ENCODE measurements at regions not wholly inside any gene's neighbourhood (a gene's known extent, or its start where the extent isn't known, plus 50 kb on each side); places are given as distances from the start of the nearest gene placed in this dataset.

- Histone ChIP-seq H3K9me3 (peaks cover 0 to 9% (median 0%) of the 10 kb centered on the region in 3 donors), H3K4me1 (no peaks in the 10 kb centered on the region), H3K36me3 (no peaks in the 10 kb centered on the region), H3K27me3 (no peaks in the 10 kb centered on the region), H3K4me3 (no peak overlapping the region), H3K27ac (no peak overlapping the region)
- TF ChIP-seq POLR2A (IDR thresholded peaks at IDR 0.05) (no peak), CTCF (IDR thresholded peaks at IDR 0.05) (no peak)
- intact Hi-C loops (cut with DNase I) = no loop called here
- 73 to 78% methylated on average over 8 to 12 of the region's 12 CpGs for WGBS, 2 donors
- DNase-seq = no peak
Observed at GRCh38 chr13:90613076-90613795, 734.3 kb upstream of the MIR17HG start.

- H3K4me1 ChIP-seq = no peaks in the 10 kb centered on the region
- no peaks in the 10 kb centered on the region for H3K36me3 ChIP-seq
- intact Hi-C loops (cut with DNase I) = no loop called here
- no peak overlapping the region for H3K4me3 ChIP-seq
- TF ChIP-seq CTCF (IDR thresholded peaks at IDR 0.05) (no peak), POLR2A (IDR thresholded peaks at IDR 0.05) (no peak)
- no peaks in the 10 kb centered on the region for H3K27me3 ChIP-seq
- no peak for DNase-seq
- H3K27ac ChIP-seq = no peak overlapping the region
- 75 to 96% methylated on average over 4 to 5 of the region's 6 CpGs for WGBS, 2 donors
- H3K9me3 ChIP-seq = peaks cover 0 to 13% (median 0%) of the 10 kb centered on the region in 3 donors
Observed at GRCh38 chr13:90615236-90615635, 732.3 kb upstream of the MIR17HG start.

- H3K27ac ChIP-seq = no peak overlapping the region
- no peaks in the 10 kb centered on the region for H3K4me1 ChIP-seq
- no peaks in the 10 kb centered on the region for H3K36me3 ChIP-seq
- no peak for DNase-seq
- TF ChIP-seq POLR2A (IDR thresholded peaks at IDR 0.05) (no peak), CTCF (IDR thresholded peaks at IDR 0.05) (no peak)
- no peak overlapping the region for H3K4me3 ChIP-seq
- 60 to 70% methylated on average over 5 of the region's 5 CpGs for WGBS, 2 donors
- H3K9me3 ChIP-seq = peaks cover 0 to 13% (median 0%) of the 10 kb centered on the region in 3 donors
- intact Hi-C loops (cut with DNase I) = no loop called here
- no peaks in the 10 kb centered on the region for H3K27me3 ChIP-seq
Observed at GRCh38 chr13:90615767-90616166, 731.7 kb upstream of the MIR17HG start.

- H3K9me3 ChIP-seq = peaks cover 0 to 13% (median 0%) of the 10 kb centered on the region in 3 donors
- no peaks in the 10 kb centered on the region for H3K36me3 ChIP-seq
- 42 to 83% methylated on average over 2 of the region's 2 CpGs for WGBS, 2 donors
- no peak for DNase-seq
- no peaks in the 10 kb centered on the region for H3K27me3 ChIP-seq
- H3K4me1 ChIP-seq = no peaks in the 10 kb centered on the region
- H3K4me3 ChIP-seq = no peak overlapping the region
- intact Hi-C loops (cut with DNase I) = no loop called here
- no peak overlapping the region for H3K27ac ChIP-seq
- TF ChIP-seq CTCF (IDR thresholded peaks at IDR 0.05) (no peak), POLR2A (IDR thresholded peaks at IDR 0.05) (no peak)
Observed at GRCh38 chr13:90618133-90618532, 729.4 kb upstream of the MIR17HG start.

GRCh38 chr13:90622541-90622940 is 724.9 kb upstream of the MIR17HG start:
- H3K4me1 ChIP-seq = no peaks in the 10 kb centered on the region
- TF ChIP-seq POLR2A (IDR thresholded peaks at IDR 0.05) = no peak
- TF ChIP-seq CTCF (IDR thresholded peaks at IDR 0.05) = no peak
- H3K27me3 ChIP-seq = no peaks in the 10 kb centered on the region
- H3K36me3 ChIP-seq = no peaks in the 10 kb centered on the region
- peaks cover 0 to 4% (median 0%) of the 10 kb centered on the region in 3 donors for H3K9me3 ChIP-seq
- intact Hi-C loops (cut with DNase I) = no loop called here
- no peak overlapping the region for H3K4me3 ChIP-seq
- DNase-seq = no peak
- WGBS, 2 donors = 32 to 67% methylated on average over 1 of the region's 1 CpG
- no peak overlapping the region for H3K27ac ChIP-seq

Measured in esophagus squamous epithelium (tissue), 5 donors.